Dermis microvascular lymphatic vessel endothelial cell (primary cell): ENCODE measurements at regions not wholly inside any gene's neighbourhood (a gene's known extent, or its start where the extent isn't known, plus 50 kb on each side); places are given as distances from the start of the nearest gene placed in this dataset.
A peak's percentile ranks its signal among the peaks of the same experiment; 100 is the strongest.
"Not testable (repeated sequence)": the region's sequence is repeated elsewhere in the genome, so short reads cannot be mapped to it uniquely, and the experiment has no call there.

Source experiments
- DNase-seq, 2 donors: peaks; one replicate each; pipeline versions ENCODE4 v3.0.0 to v3.0.0-alpha.2; 2010; ENCODE audit warnings: low read depth in 2 of 2

DNA sequence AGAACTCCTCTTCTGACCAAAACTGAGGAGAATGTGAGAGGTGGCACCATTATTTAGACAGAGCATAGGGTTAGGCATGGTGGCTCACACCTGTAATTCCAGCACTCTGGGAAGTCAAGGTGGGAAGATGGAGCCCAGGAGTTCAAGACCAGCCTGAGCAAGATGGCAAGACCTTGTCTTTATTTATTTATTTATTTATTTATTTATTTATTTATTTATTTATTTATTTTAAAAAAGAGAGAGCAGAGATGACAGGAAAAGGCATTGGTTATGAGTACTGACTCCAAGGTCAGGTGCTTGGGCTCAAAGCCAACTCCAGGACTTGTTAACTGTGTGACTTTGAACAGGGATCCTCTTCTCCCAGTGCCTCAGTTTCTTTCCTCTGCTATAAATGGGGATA, 217.7 kb downstream of the MEX3B start:
- DNase-seq, result no peak

DNA sequence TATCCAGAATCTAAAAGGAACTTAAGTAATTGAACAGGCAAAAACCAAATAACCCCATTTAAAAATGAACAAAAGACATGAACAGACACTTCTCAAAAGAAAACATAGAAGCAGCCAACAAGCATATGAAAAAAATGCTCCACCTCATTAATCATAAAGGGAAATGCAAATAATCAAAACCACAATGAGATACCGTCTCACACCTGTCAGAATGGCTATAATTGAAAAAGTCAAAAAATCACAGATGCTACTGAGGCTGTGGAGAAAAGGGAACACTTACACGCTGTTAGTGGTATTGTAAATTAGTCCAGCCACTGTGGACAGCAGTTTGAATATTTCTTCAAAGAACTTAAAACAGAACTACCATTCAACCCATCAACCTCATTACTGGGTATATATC, 220.7 kb downstream of the MEX3B start:
- DNase-seq, result no peak

DNA sequence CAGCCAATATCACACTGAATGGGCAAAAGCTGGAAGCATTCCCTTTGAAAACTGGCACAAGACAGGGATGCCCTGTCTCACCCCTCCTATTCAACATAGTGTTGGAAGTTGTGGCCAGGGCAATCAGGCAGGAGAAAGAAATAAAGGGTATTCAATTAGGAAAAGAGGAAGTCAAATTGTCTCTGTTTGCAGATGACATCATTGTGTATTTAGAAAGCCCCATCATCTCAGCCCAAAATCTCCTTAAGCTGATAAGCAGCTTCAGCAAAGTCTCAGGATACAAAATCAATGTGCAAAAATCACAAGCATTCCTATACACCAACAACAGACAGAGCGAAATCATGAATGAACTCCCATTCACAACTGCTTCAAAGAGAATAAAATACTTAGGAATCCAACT, 223.2 kb downstream of the MEX3B start:
- not testable (repeated sequence) for DNase-seq

DNA sequence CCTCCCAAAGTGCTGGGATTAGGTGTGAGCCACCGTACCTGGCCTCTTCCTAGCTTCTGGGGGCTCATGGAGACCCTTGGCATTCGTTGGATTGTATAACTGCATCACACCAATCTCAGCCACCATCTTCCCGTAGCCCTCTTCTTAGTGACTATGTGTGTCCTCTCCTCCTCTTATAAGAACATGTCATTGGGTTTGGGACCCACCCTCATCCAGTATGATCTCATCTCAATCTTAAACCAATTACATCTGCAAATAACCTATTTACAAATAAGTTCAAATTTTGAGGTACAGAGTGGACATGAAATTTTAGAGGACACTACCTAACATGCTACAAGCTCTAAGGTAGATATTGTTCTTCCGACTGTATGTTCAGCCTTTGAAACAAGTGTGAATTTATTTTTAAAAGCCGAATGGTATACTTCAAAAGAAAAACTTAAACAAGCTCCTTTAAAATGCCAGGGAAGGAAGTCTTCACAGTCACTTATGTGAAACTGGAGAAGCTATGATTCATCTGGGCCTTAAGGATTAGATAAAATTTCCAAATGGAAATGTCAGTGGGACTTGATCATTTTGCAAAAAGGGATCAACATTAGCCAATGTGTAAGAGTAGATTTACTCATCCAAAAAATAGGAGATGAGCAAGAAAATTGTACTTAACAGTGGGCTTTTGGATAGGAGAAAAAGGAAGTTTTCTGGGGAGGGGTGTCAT, 225.7 kb downstream of the MEX3B start:
- no peak for DNase-seq

DNA sequence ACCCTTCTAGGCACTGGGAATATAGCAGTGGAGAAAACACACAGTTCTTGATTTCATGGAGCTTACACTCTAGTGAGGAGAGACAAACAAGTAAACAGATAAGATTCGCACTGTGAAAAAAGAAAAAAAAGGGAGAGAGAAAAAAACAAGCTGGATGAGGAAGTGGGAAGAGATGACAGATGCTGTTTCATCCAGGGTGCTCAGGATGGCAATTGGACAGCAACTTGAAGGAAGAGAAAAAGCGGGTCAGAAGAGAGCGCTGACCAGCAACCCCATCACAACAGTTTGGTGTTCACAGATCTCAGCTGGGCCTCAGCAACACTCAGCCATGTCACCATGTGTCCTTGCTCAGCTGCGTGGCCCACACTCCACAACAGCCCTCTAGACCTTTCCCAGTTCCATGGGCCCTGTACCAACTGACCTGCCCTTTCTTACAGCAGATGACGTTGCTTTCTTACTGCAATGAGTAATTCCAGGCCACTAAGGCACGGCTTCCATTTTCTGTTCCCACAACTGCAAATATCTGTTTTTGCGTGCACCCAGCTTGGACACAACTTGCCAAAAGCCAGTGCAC, 230.8 kb downstream of the MEX3B start:
- DNase-seq, result no peak

DNA sequence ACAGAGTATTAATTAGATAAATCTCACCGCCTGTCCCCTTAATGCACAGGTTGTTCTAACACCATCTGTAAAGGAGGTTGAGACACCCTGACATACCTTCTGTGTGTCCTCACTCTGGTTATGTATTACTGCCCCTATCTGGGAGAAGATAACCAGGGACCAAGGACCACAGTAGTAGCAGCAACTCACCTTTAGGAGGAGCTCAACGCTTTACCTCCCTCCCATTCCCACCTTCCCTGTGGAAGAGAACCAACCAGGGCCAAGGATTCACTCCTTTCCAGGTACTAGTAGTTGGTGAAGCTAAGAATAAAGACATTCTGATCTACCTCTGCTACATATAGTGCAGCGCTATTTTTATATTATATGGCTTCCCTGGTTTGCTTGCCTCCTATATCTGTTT, 232.6 kb downstream of the MEX3B start:
- no peak for DNase-seq

DNA sequence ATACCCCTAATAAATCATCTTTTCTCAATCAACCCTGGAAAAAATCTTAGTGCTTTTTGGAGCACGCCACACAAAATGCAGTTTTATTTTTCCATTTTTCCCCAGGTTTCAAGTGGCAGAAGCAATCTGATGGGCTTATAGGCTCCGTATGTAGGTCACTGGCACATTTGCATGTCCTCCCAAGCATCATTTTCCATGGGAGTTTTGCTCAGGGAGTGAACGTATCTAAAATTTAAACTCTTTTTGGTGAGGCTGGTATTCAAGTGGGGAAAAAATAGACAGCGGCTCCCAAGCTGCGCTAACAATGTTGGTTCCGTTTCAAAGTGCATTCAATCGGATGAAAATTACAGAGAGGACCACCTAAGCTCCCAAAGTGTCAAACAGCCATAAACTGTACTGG, 233.4 kb downstream of the MEX3B start:
- DNase-seq, result no peak

DNA sequence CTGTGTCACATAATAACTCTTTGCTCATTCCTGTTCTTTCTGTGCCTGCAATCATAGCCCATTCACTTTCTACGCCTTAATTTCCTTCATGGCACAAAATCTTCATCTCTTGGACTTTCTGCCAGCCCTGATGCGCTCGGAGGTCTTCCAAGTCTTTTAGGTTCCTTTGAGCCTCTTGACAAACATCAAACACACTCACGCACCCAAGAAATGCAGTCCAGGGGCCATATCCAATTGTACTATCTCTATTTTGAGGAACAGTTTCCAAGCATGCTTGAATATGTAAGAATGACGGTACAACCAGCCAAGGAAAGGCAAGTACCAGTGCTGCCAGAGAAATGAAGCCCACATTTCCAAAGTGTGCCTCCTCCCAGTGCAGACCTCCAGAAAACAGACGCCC, 234.1 kb downstream of the MEX3B start:
- no peak for DNase-seq

DNA sequence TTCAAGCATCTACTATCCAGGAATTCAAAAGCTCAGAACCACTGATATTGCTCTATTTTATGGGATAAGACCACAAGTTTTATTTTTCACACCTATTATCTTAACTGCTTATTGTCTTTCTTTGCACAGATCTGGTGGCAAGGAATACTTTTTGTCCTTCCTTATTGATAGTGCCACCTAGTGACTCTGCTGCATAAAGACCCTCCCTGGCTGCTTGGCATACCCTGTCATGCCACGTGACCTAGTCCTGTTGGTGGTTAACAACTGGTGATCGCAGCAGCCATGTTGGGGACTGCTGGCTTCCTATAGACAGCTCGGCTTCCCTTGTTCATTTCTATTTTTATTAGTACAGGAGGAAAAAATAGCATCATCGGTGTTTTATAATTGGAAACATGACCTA, 236.3 kb downstream of the MEX3B start:
- DNase-seq, result peak in 1 of 2 donors; percentile 46

DNA sequence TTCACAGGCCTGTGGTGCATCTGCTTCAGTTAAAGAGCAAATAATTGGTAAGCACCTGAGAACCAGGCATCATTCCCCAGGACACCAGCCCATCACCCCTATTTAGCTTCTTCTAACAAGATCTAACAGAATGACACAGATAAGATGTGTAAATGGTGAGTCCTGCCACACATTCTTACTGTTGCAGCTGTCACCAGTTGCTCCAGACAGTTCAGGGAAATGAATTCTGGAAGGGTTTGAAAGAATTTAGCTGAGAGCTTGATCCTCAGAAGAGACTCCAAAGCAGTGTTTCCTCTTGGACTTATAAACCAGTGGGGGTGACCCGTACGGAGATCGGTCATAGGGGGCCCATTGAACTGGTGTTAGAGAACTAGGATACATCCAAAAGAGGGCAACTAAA, 238.0 kb downstream of the MEX3B start:
- no peak for DNase-seq

DNA sequence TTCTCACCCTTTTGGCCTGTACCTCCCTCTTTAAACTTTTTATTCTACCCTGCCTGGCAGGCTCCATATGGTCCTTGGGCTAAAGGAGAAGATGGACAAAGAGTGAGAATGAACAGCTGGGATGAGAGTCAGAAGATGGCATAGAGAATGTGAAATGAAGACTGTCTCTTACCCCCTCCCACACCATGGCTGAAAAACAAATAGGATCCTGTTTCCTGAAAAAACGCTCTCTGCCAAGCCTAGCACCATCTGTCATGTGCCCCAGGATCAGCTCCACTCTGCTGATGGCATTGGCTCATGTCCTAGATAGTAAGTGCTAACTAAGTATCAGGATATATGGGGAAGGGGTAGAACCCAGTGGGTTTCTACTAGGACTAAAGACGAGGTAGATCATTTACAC, 238.6 kb downstream of the MEX3B start:
- no peak for DNase-seq

DNA sequence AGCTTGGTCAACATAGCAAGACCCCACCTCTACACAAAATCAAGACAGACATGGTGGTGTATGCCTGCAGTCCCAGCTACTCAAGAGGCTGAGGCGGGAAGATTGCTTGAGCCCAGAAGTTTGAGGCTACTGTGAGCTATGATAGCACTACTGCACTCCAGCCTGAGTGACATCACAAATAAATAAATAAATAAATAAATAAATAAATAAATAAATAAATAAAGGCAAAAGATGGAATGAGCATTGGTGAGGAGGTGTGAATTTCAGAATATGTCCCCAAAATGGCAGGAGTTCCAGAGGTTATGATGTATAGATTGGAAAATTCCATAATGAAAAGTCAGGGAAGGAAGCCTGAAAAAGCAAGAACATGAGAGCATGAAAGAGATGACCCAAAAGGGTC, 249.9 kb downstream of the MEX3B start:
- DNase-seq, result no peak

DNA sequence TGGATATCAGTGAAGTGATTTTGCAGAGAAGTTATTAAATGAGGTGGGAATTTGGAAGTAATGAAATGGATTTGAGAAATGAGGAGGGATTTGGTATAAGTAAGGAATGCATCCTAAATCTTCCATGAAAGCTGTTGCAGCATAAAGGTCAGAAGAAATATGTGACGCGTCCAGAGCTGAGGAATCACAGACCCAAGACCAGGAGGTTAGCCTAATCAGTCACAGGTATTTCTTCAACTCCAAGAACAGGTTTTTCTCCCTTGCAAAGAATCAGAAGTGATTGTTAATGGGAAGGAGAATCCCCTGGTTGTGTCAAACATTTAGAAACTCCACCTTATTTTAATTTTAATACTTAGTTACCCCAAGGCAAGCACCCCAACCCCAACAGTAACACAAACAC, 253.2 kb downstream of the MEX3B start:
- no peak for DNase-seq

DNA sequence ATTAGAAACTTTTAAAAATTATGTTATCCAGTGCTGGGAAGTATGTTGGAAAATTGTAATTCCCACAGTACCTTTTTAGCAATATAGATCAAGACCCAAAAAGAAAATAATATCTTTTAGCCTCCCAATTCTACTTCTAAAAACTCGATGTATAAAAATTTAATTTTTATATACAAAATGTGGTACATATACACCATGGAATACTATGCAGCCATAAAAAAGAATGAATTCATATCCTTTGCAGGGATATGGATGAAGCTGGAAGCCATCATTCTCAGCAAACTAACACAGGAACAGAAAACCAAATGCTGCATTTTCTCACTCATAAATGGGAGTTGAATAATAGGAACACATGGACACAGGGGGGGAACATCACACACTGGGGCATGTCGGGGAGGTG, 254.5 kb downstream of the MEX3B start:
- not testable (repeated sequence) for DNase-seq

DNA sequence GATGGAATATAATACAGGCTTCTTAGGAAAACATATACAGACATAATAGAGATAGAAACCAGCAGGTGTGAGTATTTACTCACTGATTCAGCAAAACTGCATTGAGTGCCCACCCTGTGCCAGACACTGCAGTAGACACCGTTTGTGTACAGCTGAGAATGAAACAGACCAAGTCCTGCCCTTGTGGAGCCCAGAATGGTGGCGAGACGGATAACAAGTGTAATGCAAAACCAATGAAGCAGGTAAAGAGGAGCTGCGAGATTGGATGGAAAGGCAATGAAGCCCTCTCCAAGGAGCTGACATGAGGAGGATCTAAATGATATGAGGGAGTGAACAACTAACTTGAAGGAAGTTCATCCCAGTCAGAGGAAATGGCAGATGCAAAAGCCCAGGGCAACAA, 256.4 kb downstream of the MEX3B start:
- DNase-seq, result no peak

DNA sequence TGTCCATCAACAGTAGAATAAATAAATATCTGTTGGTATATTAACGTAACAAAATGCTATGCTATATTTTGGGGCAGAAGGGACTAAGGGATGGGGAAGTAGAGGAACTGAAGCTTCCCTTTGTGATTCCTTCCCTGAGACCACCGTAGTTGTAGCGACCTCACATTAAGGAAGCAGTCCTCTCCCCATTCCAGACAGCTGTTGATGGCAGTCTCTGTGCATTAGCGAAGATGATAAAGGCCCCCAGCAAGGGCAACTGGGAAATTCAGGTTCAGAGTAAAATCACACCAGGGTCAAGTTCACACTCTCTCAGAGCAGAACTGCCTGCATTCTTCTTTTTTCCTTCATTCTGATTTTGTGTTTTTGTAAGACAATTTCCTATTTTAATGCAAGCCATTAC, 259.0 kb downstream of the MEX3B start:
- DNase-seq, result no peak

DNA sequence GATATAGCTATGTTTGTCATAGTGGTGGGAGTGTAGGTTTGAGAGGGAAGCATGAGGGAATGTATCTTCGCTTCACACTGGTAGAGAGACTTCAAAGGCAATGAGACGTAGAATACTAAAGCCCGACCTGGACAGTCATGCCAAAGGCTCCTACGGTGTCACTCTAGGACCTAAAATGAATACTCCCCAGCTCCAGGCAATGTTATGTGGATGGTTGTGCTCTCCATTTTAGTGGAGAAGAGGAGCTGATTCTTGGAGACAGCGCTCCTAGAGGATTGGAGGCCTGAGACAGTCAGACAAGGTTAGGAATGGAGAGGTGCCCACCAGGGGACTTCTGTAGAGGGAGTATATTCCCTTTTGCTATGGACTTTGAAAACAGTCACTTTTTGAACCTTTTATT, 260.1 kb downstream of the MEX3B start:
- DNase-seq, result no peak

DNA sequence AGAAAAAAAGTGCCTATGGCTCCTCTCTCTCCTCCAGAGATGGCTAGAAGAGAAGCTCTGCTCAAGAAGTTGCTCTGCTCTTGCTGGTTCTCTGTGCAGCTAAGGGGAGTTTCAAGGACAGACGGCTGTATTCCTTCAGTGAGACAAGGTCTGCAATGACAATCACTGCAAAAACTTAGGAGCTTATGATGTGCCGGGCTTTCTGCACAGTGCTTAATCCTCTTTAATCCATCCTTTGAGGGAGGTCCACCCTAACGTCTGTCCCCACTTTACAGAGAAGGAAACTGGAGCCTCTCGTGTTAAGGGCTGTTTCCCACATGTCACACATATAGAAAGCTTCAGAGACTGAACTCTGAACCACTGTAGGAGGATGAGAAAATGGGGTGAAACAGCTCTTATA, 260.6 kb downstream of the MEX3B start:
- DNase-seq, result no peak

DNA sequence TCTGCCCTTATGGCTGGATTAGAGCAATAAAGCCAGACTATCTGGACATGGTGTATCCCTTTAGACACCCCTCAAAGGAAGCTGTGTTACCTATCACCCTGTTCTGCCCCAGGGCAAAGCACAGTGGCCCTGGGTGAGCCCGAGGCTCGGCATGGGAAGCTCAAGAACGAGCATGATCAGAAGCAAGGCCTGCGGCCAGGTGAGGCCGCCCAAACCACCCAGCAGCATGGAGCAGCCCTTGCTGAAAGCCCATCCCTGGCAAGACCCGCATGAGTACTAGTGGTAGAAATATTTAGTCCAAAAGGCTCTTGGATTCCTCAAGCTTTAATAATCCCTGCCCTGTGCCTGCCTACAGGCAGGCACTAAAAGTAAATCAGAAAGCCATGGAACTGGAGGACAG, 261.1 kb downstream of the MEX3B start:
- no peak for DNase-seq

DNA sequence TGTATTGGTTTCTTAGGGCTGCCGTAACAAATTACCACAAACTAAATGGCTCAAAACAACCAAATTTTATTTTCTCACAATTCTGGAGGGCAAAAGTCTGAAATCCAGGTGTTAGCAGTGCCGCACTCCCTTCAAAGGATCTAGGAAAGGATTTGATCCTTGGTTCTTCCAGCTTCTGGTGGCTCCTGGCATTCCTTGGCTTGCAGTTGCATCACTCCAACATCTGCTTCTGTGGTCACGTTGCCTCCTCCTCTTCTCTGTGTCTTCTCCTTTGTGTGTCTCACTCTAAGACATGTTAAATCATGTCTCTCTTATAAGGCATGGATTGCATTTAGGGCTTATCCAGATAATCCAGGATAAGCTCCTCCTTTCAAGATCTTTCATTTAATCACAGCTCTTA, 262.2 kb downstream of the MEX3B start:
- DNase-seq, result no peak

DNA sequence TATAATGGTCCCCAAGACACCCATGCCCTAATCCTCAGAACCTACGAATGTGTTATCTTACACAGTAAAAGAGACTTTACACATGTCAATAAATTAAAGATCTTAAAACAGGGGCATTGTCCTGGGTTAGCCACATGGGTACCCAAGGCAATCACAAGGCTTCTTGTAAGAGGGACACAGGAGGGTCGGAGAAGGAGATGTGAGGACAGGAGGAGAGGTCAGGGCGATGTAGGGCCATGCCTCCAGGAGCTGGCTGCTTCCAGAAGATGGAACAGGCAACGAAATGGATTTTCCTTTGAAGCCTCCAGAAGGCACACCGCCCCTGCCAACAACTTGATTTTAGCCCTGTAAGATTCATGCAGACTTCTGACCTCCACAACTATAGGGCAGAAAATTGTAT, 262.7 kb downstream of the MEX3B start:
- no peak for DNase-seq

DNA sequence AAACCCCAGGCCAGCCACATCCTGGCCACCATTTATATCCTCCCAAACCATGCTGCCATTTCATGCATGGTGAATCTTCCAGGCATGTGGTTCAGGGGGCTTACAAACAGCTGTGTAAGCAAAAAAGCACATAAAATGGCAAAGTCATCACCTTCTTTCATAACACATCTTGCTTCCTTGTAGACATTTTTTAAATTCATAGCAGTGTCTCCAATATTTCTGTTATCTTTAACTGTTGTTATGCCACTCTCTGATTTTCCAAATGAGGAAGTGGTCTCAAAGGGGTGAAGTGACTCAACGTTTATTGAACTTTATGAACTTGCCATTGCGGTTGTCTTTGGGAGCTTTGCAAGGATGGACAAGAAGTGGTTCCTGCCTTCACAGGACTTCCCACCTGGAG, 264.4 kb downstream of the MEX3B start:
- no peak for DNase-seq

DNA sequence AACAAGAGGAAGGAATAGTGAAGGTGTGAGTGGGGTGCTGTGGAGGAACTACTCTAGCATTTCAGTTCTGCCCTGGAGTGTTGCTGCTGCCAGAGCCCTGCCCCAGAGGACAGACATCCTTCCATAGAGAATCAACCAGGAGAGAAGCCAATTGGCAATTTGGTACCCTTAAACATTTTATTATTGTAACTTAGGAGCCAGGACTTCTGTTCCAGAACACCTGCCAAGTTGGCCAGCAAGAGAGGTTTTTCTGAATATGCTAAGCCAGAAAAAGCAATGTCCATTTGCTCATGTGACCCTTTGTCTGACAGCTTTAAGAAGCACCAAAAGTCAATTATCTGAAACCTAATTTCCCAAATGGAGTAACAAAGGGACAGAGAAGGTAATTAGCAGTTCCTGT, 264.9 kb downstream of the MEX3B start:
- no peak for DNase-seq

DNA sequence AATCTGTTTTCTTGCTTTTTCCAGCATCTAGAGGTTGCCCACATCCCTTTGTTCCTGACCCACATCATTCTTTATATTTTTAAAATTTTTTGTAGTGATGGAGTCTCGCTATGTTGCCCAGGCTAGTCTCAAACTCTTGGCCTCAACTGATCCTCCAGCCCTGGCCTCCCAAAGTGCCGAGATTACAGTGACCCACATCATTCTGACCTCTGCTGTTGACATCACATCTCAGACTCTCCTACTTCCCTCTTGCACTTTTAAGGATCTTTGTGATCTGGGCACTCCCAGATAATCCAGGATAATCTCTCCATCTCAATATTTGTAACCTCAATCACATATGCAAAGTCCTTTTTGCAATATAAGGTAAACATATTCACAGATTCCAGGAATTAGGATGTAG, 266.6 kb downstream of the MEX3B start:
- no peak for DNase-seq
